ENCODE measurements at regions not wholly inside any gene's neighbourhood (a gene's known extent, or its start where the extent isn't known, plus 50 kb on each side); places are given as distances from the start of the nearest gene placed in this dataset.

- DNase-seq: no peak
Measured at GRCh38 chr4:23741681-23742191, 148.1 kb downstream of the PPARGC1A start.

- DNase-seq: no peak
Measured at GRCh38 chr4:23737571-23737970, 152.3 kb downstream of the PPARGC1A start.

GRCh38 chr4:23736466-23736865 is 153.4 kb downstream of the PPARGC1A start:
- no peak for DNase-seq

GRCh38 chr4:23734000-23734399 is 155.8 kb downstream of the PPARGC1A start:
- no peak for DNase-seq

- DNase-seq: no peak
Measured at GRCh38 chr4:23733476-23733875, 156.4 kb downstream of the PPARGC1A start.

GRCh38 chr4:23730998-23731397 is 158.8 kb downstream of the PPARGC1A start:
- no peak for DNase-seq

GRCh38 chr4:23728971-23729370 is 160.9 kb downstream of the PPARGC1A start:
- peak; percentile 41 for DNase-seq

GRCh38 chr4:23728393-23728792 is 161.5 kb downstream of the PPARGC1A start:
- DNase-seq: peak; percentile 98

- DNase-seq: peak; percentile 67
Measured at GRCh38 chr4:23720556-23720955, 169.3 kb downstream of the PPARGC1A start.

GRCh38 chr4:23718435-23718834 is 171.4 kb downstream of the PPARGC1A start:
- no peak for DNase-seq

GRCh38 chr4:23717528-23718248 is 172.2 kb downstream of the PPARGC1A start:
- peak; percentile 30 for DNase-seq

- DNase-seq: no peak
Measured at GRCh38 chr4:23710298-23710697, 179.5 kb downstream of the PPARGC1A start.

- no peak for DNase-seq
Measured at GRCh38 chr4:23707652-23708026, 182.2 kb downstream of the PPARGC1A start.

GRCh38 chr4:23706972-23707651 is 182.7 kb downstream of the PPARGC1A start:
- no peak for DNase-seq

GRCh38 chr4:23700197-23700596 is 189.7 kb downstream of the PPARGC1A start:
- no peak for DNase-seq

- DNase-seq: no peak
Measured at GRCh38 chr4:23697722-23698121, 192.1 kb downstream of the PPARGC1A start.

- DNase-seq: no peak
Measured at GRCh38 chr4:23697001-23697528, 192.8 kb downstream of the PPARGC1A start.

GRCh38 chr4:23686169-23686897 is 203.5 kb downstream of the PPARGC1A start:
- no peak for DNase-seq

GRCh38 chr4:23685471-23685870 is 204.4 kb downstream of the PPARGC1A start:
- DNase-seq: no peak

GRCh38 chr4:23680671-23681518 is 209.0 kb downstream of the PPARGC1A start:
- peak; percentile 58 for DNase-seq

- DNase-seq: no peak
Measured at GRCh38 chr4:23674694-23675093, 215.2 kb downstream of the PPARGC1A start.

- DNase-seq: no peak
Measured at GRCh38 chr4:23667659-23668058, 222.2 kb downstream of the PPARGC1A start.

All from fibroblast of skin of right biceps (primary cell).